ENCODE measurements at regions not wholly inside any gene's neighbourhood (a gene's known extent, or its start where the extent isn't known, plus 50 kb on each side); places are given as distances from the start of the nearest gene placed in this dataset.

DNA sequence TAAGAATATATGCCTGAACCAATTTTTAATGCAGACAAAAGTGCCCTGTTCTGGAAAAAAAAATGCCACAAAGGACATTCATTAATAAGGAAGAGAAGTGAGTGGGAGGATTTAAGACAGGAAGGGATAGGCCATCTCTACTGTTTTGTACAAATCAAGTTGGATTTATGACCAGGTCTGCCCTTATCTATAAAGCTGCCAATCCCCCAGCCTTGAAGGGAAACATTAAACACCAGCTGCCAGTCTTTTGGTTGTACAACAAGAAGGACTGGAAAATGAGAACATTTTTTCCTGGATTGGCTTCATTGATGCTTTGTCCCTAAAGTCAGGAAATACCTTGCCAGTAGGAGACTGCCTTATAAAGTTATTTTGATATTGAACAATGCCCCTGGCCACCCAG lies 444.0 kb downstream of the NPHP4 start:
- Mint-ChIP-seq H3K4me3 (no peak overlapping the region), H3K4me1 (no peaks in the 10 kb centered on the region), H3K27ac (no peak overlapping the region), H3K9me3 (no peaks in the 10 kb centered on the region), H3K27me3 (peaks cover 32% of the 10 kb centered on the region), H3K36me3 (ENCODE audit: low read depth) (no peaks in the 10 kb centered on the region)
- ATAC-seq (replicated peaks) = no peak

DNA sequence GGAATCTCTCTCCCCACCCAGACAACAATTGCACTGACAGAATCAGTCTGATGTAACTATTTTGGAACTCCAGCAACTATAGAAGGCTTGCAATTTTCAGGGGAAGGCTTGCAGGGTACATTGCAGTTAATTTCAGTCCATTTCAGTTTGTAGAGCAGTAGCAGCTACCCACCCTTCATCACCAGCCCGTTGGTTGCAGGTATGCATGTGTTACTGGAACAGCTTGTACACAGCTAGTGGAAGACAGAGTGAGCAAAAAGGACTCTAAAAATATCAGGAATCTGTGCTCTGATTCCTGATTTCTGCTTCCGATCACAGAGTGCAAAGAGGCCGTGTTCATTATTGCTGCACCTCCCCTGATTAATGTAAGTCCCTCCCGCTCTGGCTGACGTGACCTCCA lies 449.0 kb downstream of the NPHP4 start:
- Mint-ChIP-seq H3K36me3 (ENCODE audit: low read depth) (no peaks in the 10 kb centered on the region), H3K4me3 (no peak overlapping the region), H3K4me1 (no peaks in the 10 kb centered on the region), H3K9me3 (peaks cover 4% of the 10 kb centered on the region), H3K27me3 (peaks cover 49% of the 10 kb centered on the region), H3K27ac (no peak overlapping the region)
- ATAC-seq (replicated peaks) = no peak

DNA sequence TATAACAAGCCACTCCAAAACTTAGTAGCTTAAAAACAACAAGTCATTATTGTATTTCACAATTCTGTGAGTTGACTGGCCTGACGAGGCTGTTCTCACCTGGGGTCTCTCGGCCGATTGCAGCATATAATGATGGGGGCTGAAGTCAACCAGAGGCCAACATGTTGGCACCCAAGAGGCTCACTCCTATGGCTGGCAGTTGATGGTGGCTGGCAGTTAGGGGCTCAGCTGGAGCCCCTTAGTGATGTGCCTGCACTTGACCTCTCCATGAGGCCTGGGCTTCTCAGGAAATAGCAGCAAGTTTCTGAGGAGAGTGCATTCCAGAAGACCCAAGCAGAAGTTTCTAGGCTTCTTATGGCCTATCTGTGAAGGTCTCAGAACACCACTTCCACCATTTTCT lies 459.4 kb downstream of the NPHP4 start:
- H3K4me3 Mint-ChIP-seq = no peak overlapping the region
- no peaks in the 10 kb centered on the region for H3K36me3 Mint-ChIP-seq (ENCODE audit: low read depth)
- no peaks in the 10 kb centered on the region for H3K4me1 Mint-ChIP-seq
- ATAC-seq (replicated peaks) = no peak
- no peak overlapping the region for H3K27ac Mint-ChIP-seq
- peaks cover 16% of the 10 kb centered on the region for H3K27me3 Mint-ChIP-seq
- H3K9me3 Mint-ChIP-seq = peaks cover 5% of the 10 kb centered on the region

DNA sequence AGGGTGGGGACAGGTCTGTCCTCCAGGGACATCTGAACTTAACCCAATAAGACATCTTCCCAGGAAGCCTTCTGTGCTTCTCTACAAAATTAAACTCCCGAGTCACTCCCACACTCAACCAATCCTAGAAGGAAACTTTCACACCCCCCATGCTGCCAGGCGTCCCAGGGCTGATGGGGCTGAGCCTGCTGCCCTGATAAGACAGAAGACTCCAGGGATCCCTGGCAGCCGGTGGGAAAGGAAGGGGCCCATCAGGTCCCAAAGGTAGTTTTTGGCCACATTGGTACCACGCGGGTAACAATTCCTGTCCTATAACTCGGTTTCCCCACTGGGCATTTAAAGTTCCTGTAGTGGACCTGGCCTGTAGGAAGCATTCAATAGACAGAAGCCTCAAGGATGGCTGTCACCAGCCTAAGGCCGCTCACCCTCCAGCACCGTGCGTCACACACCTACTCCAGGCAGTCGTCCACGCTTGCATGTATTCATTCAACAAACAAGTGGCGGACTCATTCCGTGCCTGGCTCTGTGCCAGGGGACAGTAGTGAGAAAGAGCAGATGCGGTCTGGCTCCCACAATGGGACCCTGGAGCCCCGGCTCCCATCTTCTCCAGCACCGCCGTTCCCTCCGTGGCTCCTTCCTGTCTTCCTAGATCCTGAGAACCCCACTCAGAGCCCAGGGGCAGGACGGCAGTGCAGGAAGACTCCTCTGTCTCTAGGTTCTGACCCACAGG lies 465.2 kb downstream of the NPHP4 start:
- no peak for ATAC-seq (replicated peaks)
- Mint-ChIP-seq H3K4me3 (no peak overlapping the region), H3K9me3 (peaks cover 5% of the 10 kb centered on the region), H3K36me3 (ENCODE audit: low read depth) (no peaks in the 10 kb centered on the region), H3K27me3 (peaks cover 10% of the 10 kb centered on the region), H3K27ac (no peak overlapping the region), H3K4me1 (no peaks in the 10 kb centered on the region)

DNA sequence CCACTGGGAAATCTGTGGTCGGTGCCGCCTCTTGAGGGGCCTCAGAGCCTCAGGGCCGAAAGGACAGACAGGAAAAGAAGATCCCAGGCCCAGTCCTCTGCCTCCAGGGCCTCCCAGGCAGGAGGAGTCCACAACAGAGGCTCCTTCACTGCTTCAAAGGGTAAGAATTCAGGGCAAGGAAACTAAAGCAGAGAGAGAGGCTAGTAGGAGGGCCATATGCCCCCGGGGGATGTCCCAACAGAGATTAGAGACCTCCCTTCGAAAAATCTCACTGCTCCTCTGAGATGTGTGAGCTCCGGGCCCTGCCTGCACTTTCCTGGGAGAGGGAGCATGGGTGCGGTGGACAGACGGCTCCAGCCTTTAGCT lies 465.9 kb downstream of the NPHP4 start:
- H3K27me3 Mint-ChIP-seq = peaks cover 7% of the 10 kb centered on the region
- H3K36me3 Mint-ChIP-seq (ENCODE audit: low read depth) = no peaks in the 10 kb centered on the region
- H3K27ac Mint-ChIP-seq = no peak overlapping the region
- H3K4me1 Mint-ChIP-seq = no peaks in the 10 kb centered on the region
- peaks cover 5% of the 10 kb centered on the region for H3K9me3 Mint-ChIP-seq
- H3K4me3 Mint-ChIP-seq = no peak overlapping the region
- no peak for ATAC-seq (replicated peaks)

DNA sequence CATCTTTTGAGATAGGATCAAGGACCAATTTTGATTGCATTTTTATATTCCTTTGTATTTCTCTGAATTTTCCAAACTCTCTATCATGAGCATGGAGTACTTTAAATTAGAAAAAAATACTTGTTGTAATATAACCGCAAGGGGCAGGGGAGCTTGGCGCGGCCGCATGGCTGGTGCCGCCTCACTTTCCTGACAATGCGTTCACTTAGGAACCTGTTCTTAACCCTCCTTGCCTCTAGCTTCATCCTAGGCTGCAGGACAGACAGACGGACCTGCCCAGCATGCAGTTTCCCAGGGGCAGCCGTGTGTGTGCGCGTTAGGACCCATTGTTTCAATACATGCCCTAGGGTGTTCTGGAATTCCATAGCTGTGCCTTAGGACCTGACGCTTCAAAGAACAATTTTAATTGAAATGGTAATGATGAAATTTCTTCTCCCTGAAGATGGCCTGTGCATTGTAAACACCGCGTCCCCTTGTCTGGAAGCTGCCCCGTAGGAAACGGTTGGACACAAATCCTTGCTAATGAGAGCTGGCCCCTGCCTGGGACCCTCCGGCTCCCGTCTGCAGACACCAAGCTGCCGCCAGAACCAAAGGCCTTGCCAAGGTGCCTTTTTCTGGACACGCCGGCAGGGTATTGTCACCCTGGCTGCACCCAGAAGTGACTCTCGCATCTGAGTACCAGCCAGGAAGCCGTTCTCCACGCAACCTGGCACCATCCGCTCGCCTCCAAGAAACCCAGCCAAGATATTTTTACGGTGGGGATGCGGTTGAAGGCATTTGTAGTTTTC lies 466.4 kb downstream of the NPHP4 start:
- ATAC-seq (replicated peaks) = no peak
- no peak overlapping the region for H3K27ac Mint-ChIP-seq
- H3K4me1 Mint-ChIP-seq = no peaks in the 10 kb centered on the region
- peaks cover 5% of the 10 kb centered on the region for H3K9me3 Mint-ChIP-seq
- no peaks in the 10 kb centered on the region for H3K36me3 Mint-ChIP-seq (ENCODE audit: low read depth)
- H3K27me3 Mint-ChIP-seq = peaks cover 12% of the 10 kb centered on the region
- H3K4me3 Mint-ChIP-seq = no peak overlapping the region

DNA sequence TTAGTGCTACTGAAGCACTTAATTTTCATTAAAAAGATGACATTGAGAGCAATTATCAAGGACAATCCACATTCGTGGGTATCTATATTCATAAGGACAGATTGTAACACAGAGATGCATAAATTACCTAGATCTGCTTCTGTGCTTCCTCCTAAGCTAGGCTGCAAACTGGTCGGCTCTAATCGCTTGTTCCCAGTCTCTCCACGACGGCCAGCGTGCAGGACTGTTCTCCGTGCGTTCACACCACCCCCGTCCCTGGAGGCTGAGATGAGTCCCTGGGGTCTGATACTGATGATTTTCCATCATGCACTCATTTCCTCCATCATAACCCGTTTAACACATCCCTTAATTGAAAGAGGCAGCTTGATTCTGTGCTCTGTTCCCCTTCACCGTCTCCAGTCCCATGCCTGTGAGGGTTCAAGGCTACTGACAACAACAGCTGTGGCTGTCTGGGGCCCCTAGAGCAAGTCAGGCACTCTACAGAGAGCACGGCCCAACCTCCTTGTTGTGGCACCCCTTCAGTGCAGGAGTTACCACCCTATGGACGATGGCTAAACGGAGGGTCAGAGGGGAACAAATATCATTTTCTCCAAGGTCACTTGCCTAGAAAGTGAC lies 469.6 kb downstream of the NPHP4 start:
- H3K4me1 Mint-ChIP-seq = no peaks in the 10 kb centered on the region

DNA sequence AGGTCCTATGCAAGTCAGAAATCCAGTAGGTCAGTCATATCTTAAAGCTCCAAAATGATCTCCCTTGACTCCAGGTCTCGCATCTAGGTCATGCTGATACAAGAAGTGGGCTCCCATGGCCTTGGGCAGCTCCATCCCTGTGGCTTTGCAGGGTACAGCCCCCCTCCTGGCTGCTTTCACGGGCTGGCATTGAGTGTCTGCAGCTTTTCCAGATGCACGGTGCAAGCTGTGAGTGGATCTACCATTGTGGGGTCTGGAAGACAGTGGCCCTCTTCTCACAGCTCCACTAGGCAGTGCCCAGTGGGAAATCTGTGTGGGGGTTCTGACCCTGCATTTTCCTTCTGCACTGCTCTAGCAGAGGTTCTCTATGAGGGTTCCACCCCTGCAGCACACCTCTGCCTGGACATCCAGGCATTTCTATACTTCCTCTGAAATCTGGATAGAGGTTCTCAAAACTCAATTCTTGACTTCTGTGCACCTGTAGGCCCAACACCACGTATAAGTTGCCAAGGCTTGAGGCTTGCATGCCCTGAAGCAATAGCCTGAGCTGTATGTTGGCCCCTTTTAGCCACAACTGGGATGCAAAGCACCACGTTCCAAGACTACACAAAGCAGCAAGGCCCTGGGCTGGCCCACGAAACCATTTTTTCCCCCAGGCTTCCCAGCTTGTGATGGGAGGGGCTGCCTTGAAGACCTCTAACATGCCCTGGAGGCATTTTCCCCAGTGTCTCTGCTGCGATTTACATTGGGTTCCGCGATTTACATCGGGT lies 472.7 kb downstream of the NPHP4 start:
- H3K4me1 Mint-ChIP-seq = no peaks in the 10 kb centered on the region
- no peaks in the 10 kb centered on the region for H3K36me3 Mint-ChIP-seq (ENCODE audit: low read depth)
- ATAC-seq (replicated peaks) = no peak
- H3K4me3 Mint-ChIP-seq = no peak overlapping the region
- H3K27ac Mint-ChIP-seq = no peak overlapping the region
- peaks cover 19% of the 10 kb centered on the region for H3K27me3 Mint-ChIP-seq
- no peaks in the 10 kb centered on the region for H3K9me3 Mint-ChIP-seq

More for the DNA sequence above, 469.6 kb downstream of the NPHP4 start:
- no peak overlapping the region for H3K27ac Mint-ChIP-seq
- H3K36me3 Mint-ChIP-seq (ENCODE audit: low read depth) = no peaks in the 10 kb centered on the region
- no peak for ATAC-seq (replicated peaks)
- peaks cover 15% of the 10 kb centered on the region for H3K27me3 Mint-ChIP-seq
- no peak overlapping the region for H3K4me3 Mint-ChIP-seq
- H3K9me3 Mint-ChIP-seq = no peaks in the 10 kb centered on the region

DNA sequence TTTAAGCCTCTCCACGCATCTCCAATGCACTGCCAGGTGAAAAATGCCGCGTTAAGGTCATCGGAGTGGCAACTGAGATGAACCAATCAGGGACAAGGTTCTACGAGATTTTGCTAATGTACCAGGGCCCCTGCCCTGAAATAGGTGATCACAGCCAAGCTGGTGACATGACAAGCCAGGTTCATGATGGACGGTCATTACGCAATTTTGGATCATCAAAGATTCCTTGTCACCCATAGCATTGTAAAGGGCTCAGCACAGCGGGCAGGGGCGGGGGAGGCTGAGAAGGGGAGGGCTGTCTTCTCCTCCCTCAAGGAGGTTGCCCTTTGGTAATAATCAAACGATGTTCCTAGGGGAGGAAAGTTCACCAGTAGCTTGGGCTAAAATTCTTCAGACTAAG lies 475.5 kb downstream of the NPHP4 start:
- no peak for ATAC-seq (replicated peaks)
- Mint-ChIP-seq H3K4me1 (no peaks in the 10 kb centered on the region), H3K36me3 (ENCODE audit: low read depth) (no peaks in the 10 kb centered on the region), H3K4me3 (no peak overlapping the region), H3K27ac (no peak overlapping the region), H3K9me3 (no peaks in the 10 kb centered on the region), H3K27me3 (peaks cover 14% of the 10 kb centered on the region)

DNA sequence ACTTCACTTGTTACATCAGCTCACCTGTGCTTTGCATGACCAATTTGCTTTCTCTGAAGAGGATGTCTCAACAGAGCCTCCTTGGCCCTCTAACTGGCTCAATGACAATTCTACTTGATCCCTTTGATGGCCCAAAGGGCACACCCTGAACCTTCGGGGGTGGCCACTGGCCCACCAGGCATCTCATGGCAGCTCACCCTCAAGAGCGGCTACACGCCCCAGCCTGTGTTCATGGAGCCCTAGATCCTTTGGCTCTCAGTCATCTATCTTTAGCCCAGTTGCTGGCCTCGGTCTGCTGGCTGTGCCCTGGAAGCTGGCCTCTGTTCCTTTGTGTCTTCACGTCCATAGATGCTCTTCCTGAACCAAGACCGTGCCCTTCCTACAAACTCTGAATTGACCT lies 476.7 kb downstream of the NPHP4 start:
- H3K27ac Mint-ChIP-seq = no peak overlapping the region
- H3K27me3 Mint-ChIP-seq = peaks cover 9% of the 10 kb centered on the region
- H3K9me3 Mint-ChIP-seq = no peaks in the 10 kb centered on the region
- no peaks in the 10 kb centered on the region for H3K36me3 Mint-ChIP-seq (ENCODE audit: low read depth)
- no peak for ATAC-seq (replicated peaks)
- no peaks in the 10 kb centered on the region for H3K4me1 Mint-ChIP-seq
- no peak overlapping the region for H3K4me3 Mint-ChIP-seq

DNA sequence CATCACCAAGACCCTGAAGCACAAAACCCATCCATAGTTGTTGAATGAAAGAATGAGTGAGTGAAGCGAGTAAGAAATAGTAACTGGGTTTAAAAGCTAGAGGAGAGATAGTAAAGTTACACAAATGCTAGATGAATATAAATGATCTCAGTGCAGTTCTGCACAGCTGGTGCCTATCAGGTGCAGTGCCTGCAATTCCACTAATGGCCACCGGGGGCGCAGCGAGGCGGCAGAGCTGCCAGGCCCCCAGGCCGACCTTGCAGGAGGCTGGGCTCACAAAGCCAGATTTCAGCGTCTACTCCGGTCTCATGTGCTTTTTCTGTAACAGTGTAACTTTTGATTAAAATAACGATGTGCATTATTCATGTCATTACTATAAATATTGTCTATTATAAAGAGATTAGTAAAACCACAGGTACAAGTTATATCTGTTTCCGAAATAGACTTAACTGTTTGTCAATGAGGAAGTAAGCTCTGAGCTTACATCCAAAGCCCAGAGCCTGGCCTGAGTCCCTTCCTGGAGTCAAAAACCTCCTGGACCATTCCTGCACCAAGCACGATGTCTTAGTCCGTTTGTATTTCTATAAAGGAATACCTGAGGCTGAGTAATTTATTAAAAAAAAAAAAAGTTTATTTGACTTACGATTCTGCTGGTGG lies 477.6 kb downstream of the NPHP4 start:
- no peak overlapping the region for H3K27ac Mint-ChIP-seq

DNA sequence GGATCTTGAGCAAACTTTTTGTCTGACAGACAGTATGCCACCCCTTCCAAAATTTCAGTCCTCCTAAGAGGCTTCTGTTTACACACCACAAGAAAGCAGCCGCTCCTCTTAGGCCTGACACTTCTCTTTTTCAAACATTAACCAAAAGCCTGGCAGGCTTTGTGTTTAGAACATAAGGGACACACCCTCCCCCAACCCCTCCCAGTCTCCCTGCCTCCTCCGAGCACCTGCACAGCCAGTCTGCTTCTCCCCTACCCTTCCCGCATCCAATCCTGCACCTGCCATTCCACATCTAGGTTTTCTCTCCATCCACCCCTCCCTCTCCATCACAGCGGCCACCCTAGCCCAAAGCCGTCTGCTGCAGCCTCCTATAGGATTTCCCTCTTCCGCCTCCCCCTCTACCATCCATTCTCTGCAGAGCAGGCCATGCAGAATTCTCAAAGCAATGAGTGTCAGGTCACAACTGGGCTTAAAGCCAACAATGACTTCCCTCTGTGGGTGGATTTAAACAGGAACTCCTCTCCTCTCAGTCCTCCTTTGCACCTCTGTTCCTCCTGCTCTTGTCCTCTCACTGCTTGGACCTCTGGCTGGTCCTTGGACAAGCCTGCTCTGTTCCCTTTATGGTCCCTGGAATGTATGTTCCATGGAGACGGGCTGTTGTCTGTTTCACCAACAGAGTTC lies 478.2 kb downstream of the NPHP4 start:
- H3K4me1 Mint-ChIP-seq = no peaks in the 10 kb centered on the region
- H3K27ac Mint-ChIP-seq = no peak overlapping the region
- H3K27me3 Mint-ChIP-seq = peaks cover 6% of the 10 kb centered on the region
- H3K4me3 Mint-ChIP-seq = no peak overlapping the region
- H3K9me3 Mint-ChIP-seq = no peaks in the 10 kb centered on the region
- ATAC-seq (replicated peaks) = no peak
- no peaks in the 10 kb centered on the region for H3K36me3 Mint-ChIP-seq (ENCODE audit: low read depth)

More for the DNA sequence above, 477.6 kb downstream of the NPHP4 start:
- Mint-ChIP-seq H3K36me3 (ENCODE audit: low read depth) (no peaks in the 10 kb centered on the region), H3K27me3 (peaks cover 9% of the 10 kb centered on the region), H3K4me1 (no peaks in the 10 kb centered on the region), H3K4me3 (no peak overlapping the region), H3K9me3 (no peaks in the 10 kb centered on the region)
- peak; percentile 49 for ATAC-seq (replicated peaks)

DNA sequence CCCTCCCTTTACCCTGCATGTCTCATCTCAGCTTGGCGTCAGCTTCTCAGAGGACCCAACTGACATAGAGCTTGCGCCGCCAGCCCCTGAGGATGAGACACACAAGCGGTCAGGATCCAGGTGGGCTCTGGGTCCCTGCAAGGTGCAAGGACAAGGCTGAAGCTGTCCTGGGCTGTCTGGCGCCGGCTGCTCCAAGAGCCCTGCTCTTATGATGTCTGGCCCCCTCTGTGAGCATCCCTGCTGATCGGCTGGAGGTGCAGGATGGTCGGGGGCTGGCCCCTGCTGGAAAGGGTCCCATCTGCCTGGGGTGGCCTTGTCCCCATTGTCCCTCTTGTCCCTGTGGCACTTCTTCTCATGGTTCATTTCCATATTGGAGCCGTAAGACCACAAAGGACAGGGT lies 479.0 kb downstream of the NPHP4 start:
- Mint-ChIP-seq H3K27me3 (peaks cover 6% of the 10 kb centered on the region), H3K36me3 (ENCODE audit: low read depth) (no peaks in the 10 kb centered on the region), H3K4me3 (no peak overlapping the region), H3K27ac (no peak overlapping the region), H3K4me1 (no peaks in the 10 kb centered on the region), H3K9me3 (no peaks in the 10 kb centered on the region)
- no peak for ATAC-seq (replicated peaks)
